Tibial nerve (tissue), 4 donors: ENCODE measurements at regions not wholly inside any gene's neighbourhood (a gene's known extent, or its start where the extent isn't known, plus 50 kb on each side); places are given as distances from the start of the nearest gene placed in this dataset.

Source experiments
- EP300 ChIP-seq, 2 donors: sonication (generic); formaldehyde crosslinking; IDR thresholded peaks; one replicate each; pipeline ENCODE4 v1.6.1; 2017; ENCODE audit warnings: antibody characterized with exemption in 2 of 2, mild to moderate bottlenecking in 1 of 2
- POLR2A ChIP-seq, 2 donors: fragments of 450-650 bp; IDR thresholded peaks; one replicate each; pipeline ENCODE4 v1.6.1; 2017; ENCODE audit warnings: antibody characterized with exemption in 2 of 2, mild to moderate bottlenecking in 2 of 2, moderate library complexity in 2 of 2
- TF ChIP-seq, protein P1 (sequence below), 5 experiments: fragments of 200-600 bp in 3 of 5; fragments of 450-650 bp in 2 of 5; sonication (generic) in 3 of 5; IDR thresholded peaks; one replicate each; pipeline ENCODE4 v1.5.1; 2016 to 2019; ENCODE audit warnings: antibody characterized with exemption in 5 of 5, mild to moderate bottlenecking in 3 of 5, moderate library complexity in 2 of 5

DNA sequence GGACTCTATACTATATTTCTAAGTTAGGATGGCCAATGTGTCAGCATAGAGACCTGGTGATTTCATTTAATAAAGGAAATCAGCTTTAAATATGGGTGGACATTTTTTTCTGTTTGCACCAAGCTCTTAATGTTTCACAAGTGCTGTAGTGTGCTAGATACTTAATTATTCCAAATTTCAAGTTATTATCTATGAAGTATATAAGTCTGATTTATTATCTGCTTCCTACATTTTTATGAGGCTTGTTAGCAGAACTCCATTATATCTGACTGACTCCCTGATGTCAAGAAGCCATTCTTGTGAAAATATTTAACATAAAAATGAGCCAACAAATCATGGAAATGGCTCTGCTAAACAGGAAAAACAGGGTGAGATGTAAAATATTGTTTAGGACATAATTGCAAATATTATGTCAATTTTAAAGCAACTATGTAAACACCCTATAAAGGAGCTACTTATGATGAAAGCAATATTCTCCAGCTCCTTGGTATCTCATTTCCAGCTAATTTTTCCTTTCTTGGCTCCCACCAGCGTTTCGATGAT is 1415.2 kb downstream of the GATA3 start:
- TF ChIP-seq, protein P1, sequence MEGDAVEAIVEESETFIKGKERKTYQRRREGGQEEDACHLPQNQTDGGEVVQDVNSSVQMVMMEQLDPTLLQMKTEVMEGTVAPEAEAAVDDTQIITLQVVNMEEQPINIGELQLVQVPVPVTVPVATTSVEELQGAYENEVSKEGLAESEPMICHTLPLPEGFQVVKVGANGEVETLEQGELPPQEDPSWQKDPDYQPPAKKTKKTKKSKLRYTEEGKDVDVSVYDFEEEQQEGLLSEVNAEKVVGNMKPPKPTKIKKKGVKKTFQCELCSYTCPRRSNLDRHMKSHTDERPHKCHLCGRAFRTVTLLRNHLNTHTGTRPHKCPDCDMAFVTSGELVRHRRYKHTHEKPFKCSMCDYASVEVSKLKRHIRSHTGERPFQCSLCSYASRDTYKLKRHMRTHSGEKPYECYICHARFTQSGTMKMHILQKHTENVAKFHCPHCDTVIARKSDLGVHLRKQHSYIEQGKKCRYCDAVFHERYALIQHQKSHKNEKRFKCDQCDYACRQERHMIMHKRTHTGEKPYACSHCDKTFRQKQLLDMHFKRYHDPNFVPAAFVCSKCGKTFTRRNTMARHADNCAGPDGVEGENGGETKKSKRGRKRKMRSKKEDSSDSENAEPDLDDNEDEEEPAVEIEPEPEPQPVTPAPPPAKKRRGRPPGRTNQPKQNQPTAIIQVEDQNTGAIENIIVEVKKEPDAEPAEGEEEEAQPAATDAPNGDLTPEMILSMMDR (IDR thresholded peaks at IDR 0.05), result no peak
- TF ChIP-seq POLR2A (IDR thresholded peaks at IDR 0.05) (no peak), EP300 (IDR thresholded peaks at IDR 0.05) (no peak)
